Lower lobe of right lung (tissue), 2 donors: ENCODE measurements at regions not wholly inside any gene's neighbourhood (a gene's known extent, or its start where the extent isn't known, plus 50 kb on each side); places are given as distances from the start of the nearest gene placed in this dataset.

Source experiments
- ATAC-seq, 2 donors: fragments of 200-7000 bp; cut with Tn5 transposase; one replicate each; pipeline ENCODE4 v1.9.1; 2020 to 2022; ENCODE audit warnings: mild to moderate bottlenecking in 2 of 2, moderate library complexity in 2 of 2
- DNase-seq: peaks from one replicate; pipeline ENCODE4 v3.0.0-alpha.2; 2020
- H3K27ac ChIP-seq: fragments of 200-600 bp; one replicate; pipeline ENCODE4 v1.8.0; 2022
- H3K27me3 ChIP-seq: fragments of 200-600 bp; one replicate; pipeline ENCODE4 v1.8.0; 2022; ENCODE audit warnings: low read depth
- H3K36me3 ChIP-seq: fragments of 200-600 bp; one replicate; pipeline ENCODE4 v1.8.0; 2022; ENCODE audit warnings: mild to moderate bottlenecking
- H3K4me1 ChIP-seq: fragments of 200-600 bp; one replicate; pipeline ENCODE4 v1.8.0; 2022
- H3K4me3 ChIP-seq: fragments of 200-600 bp; one replicate; pipeline ENCODE4 v1.8.0; 2022; ENCODE audit warnings: mild to moderate bottlenecking
- H3K9me3 ChIP-seq: fragments of 200-600 bp; one replicate; pipeline ENCODE4 v1.8.0; 2022
- CTCF ChIP-seq: fragments of 200-600 bp; IDR thresholded peaks from one replicate; pipeline ENCODE4 v1.8.0; 2022; ENCODE audit warnings: antibody characterized with exemption, mild to moderate bottlenecking
- intact Hi-C: fragments of 100-400 bp; cut with DNase I; formaldehyde crosslinking; loops from one replicate; pipeline ENCODE4 v1.11.0; 2022
- donor health status: DM: no; HTN: yes; CAD: no; lungs with severe emphysema.

GRCh38 chr9:103514767-103515166 is 519.6 kb downstream of the CYLC2 start:
- ATAC-seq (no peak), DNase-seq (no peak)
- Histone ChIP-seq H3K36me3 (no peaks in the 10 kb centered on the region), H3K4me3 (no peak overlapping the region), H3K27me3 (no peaks in the 10 kb centered on the region), H3K4me1 (no peaks in the 10 kb centered on the region), H3K9me3 (no peaks in the 10 kb centered on the region), H3K27ac (no peak overlapping the region)
- intact Hi-C loops: no loop called here
- no peak for TF ChIP-seq CTCF

DNA sequence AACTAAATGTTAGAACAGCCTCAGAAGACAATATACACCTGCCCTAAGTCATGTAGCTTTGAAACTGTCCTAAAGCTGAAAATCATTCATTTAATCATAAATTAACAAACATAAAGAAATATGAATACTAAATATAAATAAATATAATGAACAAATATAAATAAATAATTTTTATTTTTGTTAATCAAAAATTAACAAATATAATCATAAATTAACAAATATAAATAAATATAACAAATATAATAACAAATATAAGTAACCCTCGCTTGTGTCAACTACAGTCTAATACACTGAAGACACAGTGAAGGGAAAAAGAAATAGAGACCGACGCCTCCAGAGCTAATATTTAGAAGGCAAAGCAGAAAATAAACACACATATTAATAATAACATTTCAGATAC is 527.3 kb downstream of the CYLC2 start:
- TF ChIP-seq CTCF: no peak
- ATAC-seq: no peak
- H3K4me3 ChIP-seq: no peak overlapping the region
- H3K36me3 ChIP-seq: no peaks in the 10 kb centered on the region
- no peaks in the 10 kb centered on the region for H3K9me3 ChIP-seq
- H3K27me3 ChIP-seq: no peaks in the 10 kb centered on the region
- H3K27ac ChIP-seq: no peak overlapping the region
- no peak for DNase-seq
- intact Hi-C loops: no loop called here
- no peaks in the 10 kb centered on the region for H3K4me1 ChIP-seq

DNA sequence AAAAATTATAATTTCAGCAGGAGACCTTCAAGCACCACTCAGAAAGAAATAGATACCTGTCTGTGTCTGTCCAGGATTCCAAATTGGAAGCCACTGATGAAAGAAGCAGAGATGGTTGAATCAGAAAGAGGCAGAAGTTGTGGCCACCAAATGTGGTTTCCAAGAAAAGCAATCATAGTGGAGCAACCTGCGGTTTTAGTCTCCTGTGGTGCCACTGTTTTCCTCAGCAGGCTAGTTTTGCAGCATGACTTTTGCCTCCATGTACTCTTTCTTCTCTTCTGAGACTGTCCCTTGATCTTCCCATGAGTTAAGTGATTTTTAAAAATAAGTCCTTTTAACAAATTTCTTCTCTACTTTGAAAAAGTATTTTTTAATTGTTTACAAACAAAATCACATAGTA is 535.8 kb downstream of the CYLC2 start:
- no peak for DNase-seq
- Histone ChIP-seq H3K9me3 (no peaks in the 10 kb centered on the region), H3K36me3 (no peaks in the 10 kb centered on the region), H3K27ac (no peak overlapping the region), H3K27me3 (no peaks in the 10 kb centered on the region), H3K4me1 (no peaks in the 10 kb centered on the region), H3K4me3 (no peak overlapping the region)
- intact Hi-C loops: no loop called here
- no peak for TF ChIP-seq CTCF
- ATAC-seq: no peak

DNA sequence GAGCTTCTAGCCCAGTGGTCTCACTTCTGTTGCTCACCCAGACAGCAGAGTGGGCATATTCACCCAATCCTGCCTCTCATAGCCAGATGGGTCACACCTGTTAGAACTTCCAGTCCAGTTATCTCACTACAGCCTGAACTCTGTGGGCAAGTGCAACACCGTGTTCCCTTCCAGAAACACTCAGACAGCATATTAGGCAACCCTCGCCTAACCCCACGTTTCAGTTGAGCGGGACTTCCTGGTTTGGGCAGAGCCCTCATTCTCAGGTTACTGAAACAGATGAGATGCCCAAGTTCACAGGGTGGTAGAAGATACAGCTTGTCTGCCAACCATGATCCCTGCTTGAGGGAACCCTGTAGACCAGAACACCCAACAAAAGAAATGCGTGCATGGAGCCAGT is 538.2 kb downstream of the CYLC2 start:
- TF ChIP-seq CTCF: no peak
- Histone ChIP-seq H3K27ac (no peak overlapping the region), H3K4me3 (no peak overlapping the region), H3K36me3 (no peaks in the 10 kb centered on the region), H3K9me3 (no peaks in the 10 kb centered on the region), H3K4me1 (no peaks in the 10 kb centered on the region), H3K27me3 (no peaks in the 10 kb centered on the region)
- no peak for DNase-seq
- intact Hi-C loops: no loop called here
- peak in 1 of 2 donors; percentile 13 for ATAC-seq

DNA sequence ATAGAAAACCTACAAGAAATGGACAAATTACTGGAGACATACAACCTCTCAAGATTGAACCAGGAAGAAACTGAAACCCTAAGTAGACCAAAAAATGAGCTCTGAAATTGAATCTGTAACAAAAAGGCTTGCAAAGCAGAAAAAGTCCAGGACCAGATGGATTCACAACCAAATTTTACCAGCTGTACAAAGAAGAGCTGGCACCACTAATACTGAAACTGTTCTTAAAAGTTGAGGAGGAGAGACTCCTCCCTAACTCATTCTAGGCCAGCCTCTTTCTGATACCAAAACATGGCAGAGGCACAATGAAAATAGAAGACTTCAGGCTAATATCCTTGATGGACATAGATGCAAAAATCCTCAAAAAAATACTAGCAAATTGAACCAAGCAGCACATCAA is 542.3 kb downstream of the CYLC2 start:
- Histone ChIP-seq H3K4me3 (no peak overlapping the region), H3K4me1 (no peaks in the 10 kb centered on the region), H3K27me3 (no peaks in the 10 kb centered on the region), H3K27ac (no peak overlapping the region), H3K36me3 (no peaks in the 10 kb centered on the region), H3K9me3 (no peaks in the 10 kb centered on the region)
- ATAC-seq: no peak
- intact Hi-C loops: no loop called here
- no peak for DNase-seq
- no peak for TF ChIP-seq CTCF

DNA sequence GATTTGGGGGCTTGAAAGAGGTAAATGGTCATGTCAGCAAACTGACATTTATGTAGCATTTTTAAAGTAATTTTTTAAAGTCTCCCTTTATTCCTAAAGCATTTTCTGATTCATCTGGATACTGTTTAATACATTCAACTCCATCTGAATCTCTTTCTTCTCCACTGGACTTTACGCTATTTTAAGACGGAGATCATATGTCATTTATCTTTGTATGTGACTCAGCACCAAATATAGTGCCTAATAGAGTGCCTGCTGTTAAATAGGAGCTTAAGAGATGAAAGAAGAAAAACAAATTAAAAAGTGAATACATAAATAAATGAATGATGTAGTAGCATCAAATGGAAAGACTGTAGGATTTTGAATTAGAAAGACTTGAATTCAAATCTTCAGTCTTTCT is 548.8 kb upstream of the SMC2 start:
- no peak overlapping the region for H3K27ac ChIP-seq
- intact Hi-C loops: no loop called here
- DNase-seq (no peak), ATAC-seq (no peak)
- no peaks in the 10 kb centered on the region for H3K4me1 ChIP-seq
- TF ChIP-seq CTCF: no peak
- H3K36me3 ChIP-seq: no peaks in the 10 kb centered on the region
- no peaks in the 10 kb centered on the region for H3K27me3 ChIP-seq
- H3K9me3 ChIP-seq: no peaks in the 10 kb centered on the region
- no peak overlapping the region for H3K4me3 ChIP-seq
